ENCODE measurements at regions not wholly inside any gene's neighbourhood (a gene's known extent, or its start where the extent isn't known, plus 50 kb on each side); places are given as distances from the start of the nearest gene placed in this dataset.

GRCh38 chrX:5746231-5746630 lies 482.4 kb downstream of the NLGN4X start:
- Mint-ChIP-seq H3K36me3 (ENCODE audit: low read depth) (no peaks in the 10 kb centered on the region; the same call in 2 of the 3 replicates), H3K27me3 (ENCODE audit: insufficient read depth, low read depth, poor library complexity) (no peaks in the 10 kb centered on the region), H3K4me3 (no peak overlapping the region), H3K27ac (no peak overlapping the region), H3K9me3 (no peaks in the 10 kb centered on the region; the same call in 2 of the 3 replicates), H3K4me1 (no peaks in the 10 kb centered on the region)
- H3K36me3 ChIP-seq (ENCODE audit: insufficient read depth), result no peaks in the 10 kb centered on the region
- no peak for ATAC-seq
- H3K27ac ChIP-seq (ENCODE audit: low read depth), result no peak overlapping the region
- TF ChIP-seq ZNF114 (CRISPR knock-in tag; IDR thresholded peaks at IDR 0.05) (no peak), POLR2AphosphoS5 (IDR thresholded peaks at IDR 0.05; ENCODE audit: low read depth) (no peak), REST (IDR thresholded peaks at IDR 0.05; ENCODE audit: unreplicated experiment) (no peak), CREB1 (CRISPR knock-in tag; IDR thresholded peaks at IDR 0.05; ENCODE audit: low read depth) (no peak), ZNF331 (CRISPR knock-in tag; IDR thresholded peaks at IDR 0.05; ENCODE audit: low read depth) (no peak), ETS1 (IDR thresholded peaks at IDR 0.05) (no peak), EZH2 (IDR thresholded peaks at IDR 0.05; ENCODE audit: low read depth, unreplicated experiment) (no peak), ZNF462 (CRISPR knock-in tag; IDR thresholded peaks at IDR 0.05) (no peak), JUNB (IDR thresholded peaks at IDR 0.05; ENCODE audit: unreplicated experiment) (no peak), NANOG (IDR thresholded peaks at IDR 0.05; ENCODE audit: borderline replicate concordance) (no peak), STAT1 (IDR thresholded peaks at IDR 0.05; ENCODE audit: unreplicated experiment) (no peak), EZH2phosphoT487 (IDR thresholded peaks at IDR 0.05; ENCODE audit: unreplicated experiment) (no peak), CTCF (conservative IDR thresholded peaks at IDR 0.05; ENCODE audit: low read depth in 2 of 2) (no peak)
- no peaks in the 10 kb centered on the region for H4K20me1 ChIP-seq (replicated peaks; ENCODE audit: insufficient read depth)
- no peak overlapping the region for H2AFZ ChIP-seq
- no peak overlapping the region for H3K4me3 ChIP-seq
- no peaks in the 10 kb centered on the region for H3K79me2 ChIP-seq (replicated peaks; ENCODE audit: insufficient read depth)
- H3F3A ChIP-seq (replicated peaks; ENCODE audit: low read depth), result no peaks in the 10 kb centered on the region
- H3K4me2 ChIP-seq, result no peak overlapping the region
- DNase-seq (ENCODE audit: low spot score), result no peak
- H3K4me1 ChIP-seq (ENCODE audit: insufficient read depth), result no peaks in the 10 kb centered on the region
- no peaks in the 10 kb centered on the region for H3K27me3 ChIP-seq (ENCODE audit: insufficient read depth)
- no peaks in the 10 kb centered on the region for H3K9me2 ChIP-seq (ENCODE audit: insufficient read depth)
